KBM-7 (cell line): ENCODE measurements at regions not wholly inside any gene's neighbourhood (a gene's known extent, or its start where the extent isn't known, plus 50 kb on each side); places are given as distances from the start of the nearest gene placed in this dataset.

Experiments
- DNase-seq: peaks from one replicate; pipeline ENCODE4 v3.0.0-alpha.2; 2015
- in situ Hi-C: fragments of 300-500 bp; cut with MboI; formaldehyde crosslinking; loops from 2 replicates; pipeline ENCODE4 v1.14.3; 2020; ENCODE audit warnings: low sequenced_read_pairs, low pct_unique_long_range_greater_than_20kb, mixed read lengths

DNA sequence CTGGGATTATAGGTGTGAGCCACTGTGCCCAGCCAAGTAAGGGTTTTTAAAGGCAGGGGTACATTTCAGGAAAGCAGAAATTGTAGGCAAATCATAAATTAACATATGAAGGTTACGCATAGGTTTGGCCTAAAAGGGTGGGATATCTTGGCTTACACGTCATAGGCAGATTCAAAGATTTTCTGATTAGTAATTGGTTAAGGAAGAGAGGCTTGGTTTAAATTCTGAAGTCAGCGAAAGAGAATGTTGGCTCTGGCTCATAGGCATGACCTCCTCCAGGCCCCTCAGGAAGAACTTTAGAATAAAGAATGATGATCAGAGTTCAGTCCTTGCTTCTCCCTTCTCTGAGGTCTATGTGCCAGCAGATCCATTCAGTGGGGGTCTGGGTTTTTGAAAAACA lies 124.8 kb upstream of the RBBP6 start:
- in situ Hi-C loops, result no loop called here
- no peak for DNase-seq

GRCh38 chr16:24418733-24419132 lies 120.6 kb upstream of the RBBP6 start:
- no peak for DNase-seq
- in situ Hi-C loops, result no loop called here

GRCh38 chr16:24423312-24423711 lies 116.1 kb upstream of the RBBP6 start:
- in situ Hi-C loops, result no loop called here
- DNase-seq, result no peak

DNA sequence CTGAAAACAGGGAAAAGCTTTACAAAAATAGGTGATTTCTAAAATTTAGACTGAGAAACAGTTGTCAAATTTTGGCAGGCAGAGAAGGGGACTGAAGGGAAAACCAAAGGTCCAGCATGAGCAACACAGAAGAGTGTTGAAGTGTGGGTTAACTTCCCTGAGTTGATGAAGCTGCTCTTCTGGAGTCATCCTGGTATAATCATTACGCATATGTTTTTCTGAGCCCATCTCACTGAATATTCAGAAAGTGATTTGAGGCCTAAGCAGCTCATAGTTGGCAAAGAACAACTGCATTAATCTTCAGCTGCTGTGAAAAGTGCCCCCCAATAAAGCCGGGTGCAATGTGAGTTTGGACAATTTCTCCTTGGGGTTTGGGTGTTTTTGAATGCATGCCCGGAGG lies 115.0 kb upstream of the RBBP6 start:
- in situ Hi-C loops, result no loop called here
- DNase-seq, result no peak

DNA sequence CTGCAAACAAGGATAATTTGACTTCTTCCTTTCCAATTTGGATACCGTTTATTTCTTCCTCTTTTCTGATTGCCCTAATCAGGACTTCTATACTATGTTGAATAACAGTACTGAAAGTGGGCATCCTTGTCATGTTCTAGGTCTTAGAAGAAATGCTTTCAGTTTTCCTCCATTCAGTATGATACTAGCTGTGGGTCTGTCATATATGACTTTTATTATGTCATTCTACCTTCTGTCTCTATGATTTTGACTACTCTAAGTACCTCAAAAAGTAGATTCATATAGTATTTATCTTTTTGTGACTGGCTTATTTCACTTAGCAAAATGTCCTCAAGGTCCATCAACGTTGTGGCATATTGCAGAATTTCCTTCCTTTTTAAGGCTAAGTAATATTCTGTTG lies 111.5 kb upstream of the RBBP6 start:
- in situ Hi-C loops, result no loop called here
- DNase-seq, result no peak

DNA sequence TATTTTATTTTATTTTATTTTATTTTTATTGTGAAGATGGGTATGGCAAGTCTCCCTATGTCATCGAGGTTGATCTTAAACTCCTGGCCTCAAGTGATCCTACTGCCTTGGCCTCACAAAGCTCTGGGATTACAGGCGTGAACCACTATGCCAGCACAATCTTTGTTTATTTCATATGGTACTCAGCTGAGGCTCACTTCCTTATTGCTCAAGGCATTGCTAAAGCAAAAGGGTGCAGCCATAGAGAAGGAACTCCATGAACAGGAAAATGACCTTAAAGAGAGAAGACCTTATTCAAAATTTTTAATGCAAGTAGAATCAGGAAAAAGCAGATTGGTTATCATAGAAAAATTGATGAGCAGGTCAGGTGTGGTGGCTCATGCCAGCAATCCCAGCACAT lies 110.6 kb upstream of the RBBP6 start:
- in situ Hi-C loops, result no loop called here
- DNase-seq, result no peak

- in situ Hi-C loops, result no loop called here
- no peak for DNase-seq
Measured at GRCh38 chr16:24430954-24431760, 108.2 kb upstream of the RBBP6 start.

DNA sequence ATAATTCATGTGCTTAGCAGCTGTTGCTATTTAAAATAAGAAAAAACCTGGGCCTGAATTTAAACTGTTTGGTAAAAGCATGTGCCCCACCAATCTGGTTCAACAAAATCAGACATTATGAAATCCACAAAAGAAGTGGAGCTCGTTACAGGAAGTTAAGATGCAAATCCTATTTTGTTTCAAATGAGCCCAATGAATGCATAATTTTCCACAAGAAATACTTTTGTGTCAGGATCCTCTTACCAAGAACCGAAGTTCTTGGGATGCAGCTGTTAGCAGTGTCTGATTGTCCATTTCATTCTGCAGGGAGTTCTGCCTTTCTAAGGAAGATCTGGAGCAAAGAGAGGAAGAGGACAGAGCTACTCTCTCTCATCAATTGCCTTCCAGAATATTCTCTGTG lies 105.7 kb upstream of the RBBP6 start:
- no peak for DNase-seq
- in situ Hi-C loops, result no loop called here

- no peak for DNase-seq
- in situ Hi-C loops, result no loop called here
Measured at GRCh38 chr16:24440306-24440705, 99.1 kb upstream of the RBBP6 start.

DNA sequence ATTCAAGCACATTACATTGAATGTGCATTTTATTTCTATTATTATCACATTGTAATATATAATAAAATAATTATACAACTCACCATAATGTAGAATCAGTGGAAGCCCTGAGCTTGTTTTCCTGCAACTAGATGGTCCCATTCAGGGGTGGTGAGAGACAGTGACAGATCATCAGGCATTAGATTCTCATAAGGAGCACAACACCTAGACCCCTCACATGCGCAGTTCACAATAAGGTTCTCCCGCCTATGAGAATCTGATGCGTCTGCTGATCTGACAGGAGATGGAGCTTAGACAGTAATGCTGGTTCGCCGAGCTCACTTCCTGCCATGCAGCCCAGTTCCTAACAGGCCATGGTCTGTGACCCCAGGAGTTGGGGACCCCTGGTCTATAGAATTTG lies 96.7 kb upstream of the RBBP6 start:
- in situ Hi-C loops, result no loop called here
- no peak for DNase-seq

DNA sequence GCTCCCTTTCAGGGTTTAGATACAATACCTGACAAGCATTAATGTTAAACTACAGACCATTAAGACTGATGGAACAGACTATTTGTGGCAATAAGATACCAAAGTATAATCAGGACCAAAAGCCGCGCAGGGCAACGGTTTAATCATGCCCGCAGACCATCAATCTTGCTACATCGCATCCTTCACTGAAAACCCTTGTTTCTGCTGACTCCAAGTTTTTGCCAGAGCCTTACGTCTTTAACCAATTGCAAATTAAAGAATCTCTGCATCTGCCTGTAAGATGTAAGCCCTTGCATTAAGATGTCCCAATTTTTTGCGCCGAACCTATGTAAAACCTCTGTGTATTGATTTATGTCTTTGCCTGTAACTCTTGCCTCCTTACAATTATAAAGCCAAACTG lies 94.2 kb upstream of the RBBP6 start:
- DNase-seq, result no peak
- in situ Hi-C loops, result no loop called here

DNA sequence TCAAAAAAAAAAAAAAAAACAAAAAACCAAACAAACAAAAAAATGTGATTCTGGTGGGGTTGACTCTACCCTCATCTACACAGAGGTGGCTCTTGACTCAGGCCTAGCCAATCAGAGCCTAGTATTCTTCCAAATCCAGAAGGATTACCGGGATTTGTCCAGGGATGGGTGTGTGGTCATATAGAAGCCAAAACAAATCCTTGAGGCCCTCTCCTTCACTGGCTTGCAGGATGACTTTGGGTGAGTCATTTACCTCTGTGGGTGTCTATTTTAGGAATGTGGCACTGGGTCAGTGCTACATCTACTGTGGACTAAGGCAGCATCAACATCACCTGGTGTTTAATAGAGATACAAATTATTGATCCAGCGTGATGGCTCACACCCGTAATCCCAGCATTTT lies 93.2 kb upstream of the RBBP6 start:
- in situ Hi-C loops, result no loop called here
- no peak for DNase-seq

DNA sequence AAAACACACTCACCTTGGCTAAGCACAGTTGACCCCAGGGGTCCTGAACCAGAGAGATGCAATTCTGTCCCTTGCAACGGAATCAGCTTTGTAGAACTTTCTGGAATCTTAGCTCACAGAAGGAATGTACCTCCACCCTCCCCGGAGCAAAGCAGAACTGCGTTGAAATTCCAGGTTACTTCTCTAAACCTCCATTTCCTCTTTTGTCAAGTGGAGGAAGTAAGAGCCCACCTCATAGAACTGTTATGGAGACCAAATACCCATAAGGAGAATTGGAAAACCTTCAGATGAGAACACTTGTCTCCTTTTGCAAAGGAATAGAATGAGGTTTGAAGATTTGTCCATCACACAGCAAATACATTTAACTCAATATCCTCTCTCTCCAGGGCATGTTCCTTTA lies 86.6 kb upstream of the RBBP6 start:
- in situ Hi-C loops, result no loop called here
- DNase-seq, result peak; percentile 19

DNA sequence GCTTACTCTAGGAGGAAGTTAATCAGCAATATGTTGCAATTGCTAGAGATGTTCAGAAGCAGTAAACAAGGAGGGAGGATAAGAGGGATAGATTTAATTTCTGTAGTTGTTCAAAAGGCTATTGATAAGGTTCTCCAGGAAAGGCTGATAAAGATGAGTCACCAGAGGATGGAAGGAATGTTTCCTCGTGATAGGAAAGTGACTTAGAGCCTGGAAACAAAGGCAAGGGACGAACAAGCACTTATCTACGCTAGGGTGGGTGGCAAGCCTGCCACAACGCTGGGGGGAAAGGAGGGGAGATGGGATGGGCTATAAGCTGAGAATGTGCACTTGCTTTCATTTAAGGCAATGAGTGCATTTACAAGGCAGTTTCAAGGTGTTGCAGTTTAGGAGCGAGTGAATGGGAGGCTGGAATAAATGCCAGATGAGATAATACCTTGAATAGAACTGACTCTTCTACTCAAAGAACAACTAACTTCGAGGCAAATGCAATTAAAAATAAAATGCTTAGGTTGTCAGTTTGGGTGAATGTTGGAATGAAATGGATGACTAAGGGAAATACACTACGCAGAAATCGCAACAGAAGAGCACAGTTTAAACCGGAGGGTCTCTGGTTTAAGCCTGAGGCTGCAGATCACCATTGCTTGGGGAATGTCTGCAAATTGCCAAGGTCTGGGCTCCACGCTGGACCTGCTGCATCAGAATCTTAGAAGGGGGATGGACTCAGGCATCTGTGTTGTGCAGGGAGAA lies 76.0 kb upstream of the RBBP6 start:
- in situ Hi-C loops, result no loop called here
- no peak for DNase-seq

DNA sequence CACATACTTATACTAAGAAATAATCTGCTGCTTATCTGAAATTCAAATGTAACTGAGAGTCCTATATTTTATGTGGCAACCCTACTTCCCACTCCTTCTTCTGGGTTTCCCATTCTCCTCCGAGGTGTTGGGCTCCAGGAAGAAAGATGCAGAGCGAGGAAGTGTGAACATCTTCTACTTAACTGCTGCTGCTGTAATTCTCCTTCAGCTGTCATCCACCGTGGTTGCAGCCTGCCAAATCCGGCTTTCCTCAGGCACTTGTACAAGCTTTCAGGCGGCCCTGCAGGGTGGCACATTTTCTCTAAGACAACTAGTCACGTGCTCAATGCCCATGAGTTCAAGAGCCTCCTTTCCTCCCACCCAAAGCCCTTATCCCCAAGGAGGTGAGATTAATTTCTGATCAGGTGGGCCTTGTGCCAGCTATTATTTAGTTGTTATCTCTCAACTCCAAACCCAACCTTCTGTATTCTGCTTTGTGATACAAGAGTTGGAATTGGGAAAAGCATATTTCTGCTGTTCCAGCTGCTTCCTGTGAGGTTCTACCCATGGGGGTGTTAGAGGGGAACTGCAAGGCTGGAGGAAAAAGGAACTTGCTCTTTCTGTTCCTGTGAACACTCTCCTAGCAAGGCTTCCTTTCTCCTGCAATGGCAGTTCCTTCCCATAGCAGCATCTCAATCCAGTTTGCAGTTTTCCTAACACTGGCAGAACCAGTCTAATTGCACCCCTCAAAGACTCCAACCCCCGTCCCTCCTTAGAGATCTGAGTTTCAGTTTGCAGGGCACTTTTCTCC lies 67.6 kb upstream of the RBBP6 start:
- in situ Hi-C loops, result no loop called here
- DNase-seq, result peak; percentile 24

DNA sequence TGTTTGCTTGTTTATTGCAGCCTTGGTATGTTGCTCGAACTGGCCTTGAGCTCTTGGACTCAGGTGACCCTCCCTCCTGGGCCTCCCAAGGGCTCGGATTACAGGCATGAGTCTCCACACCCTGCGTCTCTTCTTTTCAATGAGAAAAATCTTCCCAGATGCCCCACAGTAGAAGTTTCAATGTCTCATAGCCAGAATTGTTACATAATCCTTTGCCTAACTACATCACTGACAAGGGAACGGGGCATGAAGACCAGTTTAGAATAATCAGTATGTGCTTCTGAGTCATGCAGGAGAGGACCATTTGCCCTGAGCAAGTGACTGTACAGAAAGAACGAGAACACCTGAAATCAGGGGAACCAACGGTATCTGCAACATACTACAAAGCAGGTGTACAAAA lies 61.9 kb upstream of the RBBP6 start:
- no peak for DNase-seq
- in situ Hi-C loops, result loop anchor here (25.0 kb wide), 1 partner anchor 115 kb away; no protein-coding TSS in a partner anchor

GRCh38 chr16:24478401-24478800 lies 61.0 kb upstream of the RBBP6 start:
- in situ Hi-C loops, result loop anchor here (25.0 kb wide), 1 partner anchor 116 kb away; no protein-coding TSS in a partner anchor

DNA sequence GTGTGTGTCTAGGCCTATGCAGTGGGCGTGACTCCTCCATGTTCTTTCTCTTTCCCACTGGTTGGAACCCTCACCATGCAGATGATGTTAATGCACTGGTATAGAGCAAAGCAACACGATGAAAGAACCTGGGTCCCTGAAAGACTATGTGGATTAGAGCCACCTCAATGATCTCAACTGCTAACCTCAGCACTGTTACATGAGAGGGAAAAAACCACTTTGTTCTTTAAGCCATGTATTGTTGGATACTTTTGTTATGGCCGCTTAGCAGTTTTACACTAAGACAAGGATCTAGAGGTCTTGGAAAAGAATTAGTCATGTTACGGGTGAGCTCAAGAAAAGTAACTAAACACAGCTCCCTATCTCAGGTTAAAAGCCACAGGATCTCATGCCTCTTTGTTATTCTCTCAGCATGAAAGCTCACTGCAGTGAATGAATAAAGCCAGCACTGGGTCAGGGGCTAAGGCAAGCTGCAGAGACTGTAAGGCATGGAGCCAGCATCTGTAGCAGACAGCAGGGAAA lies 56.6 kb upstream of the RBBP6 start:
- in situ Hi-C loops, result loop anchor here (25.0 kb wide), 1 partner anchor 120 kb away; no protein-coding TSS in a partner anchor
- no peak for DNase-seq

More at GRCh38 chr16:24478401-24478800, 61.0 kb upstream of the RBBP6 start:
- no peak for DNase-seq

DNA sequence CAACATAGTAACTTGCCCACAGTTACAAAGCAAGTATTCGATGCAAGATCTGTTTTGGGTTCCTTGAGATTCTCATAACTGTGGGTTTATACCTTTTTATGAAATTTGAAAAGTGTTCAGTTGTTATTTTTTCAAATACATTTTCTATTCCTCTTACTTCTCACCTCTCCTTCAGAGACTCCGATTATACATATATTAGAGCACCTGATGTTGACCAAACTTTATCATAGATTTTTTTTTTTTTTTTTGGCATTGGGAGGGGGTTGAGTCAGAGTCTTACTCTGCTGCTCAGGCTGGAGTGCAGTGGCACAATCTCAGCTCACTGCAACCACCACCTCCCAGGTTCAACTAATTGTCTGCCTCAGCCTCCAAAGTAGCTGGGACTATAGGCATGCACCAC lies 51.3 kb upstream of the RBBP6 start:
- DNase-seq, result no peak
- in situ Hi-C loops, result loop anchor here (25.0 kb wide), 1 partner anchor 126 kb away; no protein-coding TSS in a partner anchor
